Large intestine (tissue), 3 donors: ENCODE measurements at regions not wholly inside any gene's neighbourhood (a gene's known extent, or its start where the extent isn't known, plus 50 kb on each side); places are given as distances from the start of the nearest gene placed in this dataset.

Experiments used
- DNase-seq, 2 donors: peaks; one replicate each; pipeline versions ENCODE4 v3.0.0 to v3.0.0-alpha.2; 2013
- H3K27ac ChIP-seq: one replicate; pipeline ENCODE4 v1.5.1; 2013; ENCODE audit warnings: low read length
- H3K27me3 ChIP-seq: 2 replicates; pipeline ENCODE4 v1.6.1; 2013; ENCODE audit warnings: low read length; ENCODE audit not compliant: control insufficient read depth, insufficient read depth
- H3K36me3 ChIP-seq: 2 replicates; pipeline ENCODE4 v1.6.1; 2013; ENCODE audit warnings: low read length; ENCODE audit not compliant: control insufficient read depth, insufficient read depth
- H3K4me1 ChIP-seq: one replicate; pipeline ENCODE4 v1.6.1; 2013; ENCODE audit warnings: low read length; ENCODE audit not compliant: control insufficient read depth, insufficient read depth
- H3K4me3 ChIP-seq: one replicate; pipeline ENCODE4 v1.5.1; 2013; ENCODE audit warnings: low read length
- H3K9me3 ChIP-seq: one replicate; pipeline ENCODE4 v1.6.1; 2013; ENCODE audit warnings: mild to moderate bottlenecking, low read depth, low read length, moderate library complexity; ENCODE audit not compliant: control insufficient read depth
- WGBS: methylation state at CpG from one replicate; pipeline ENCODE4 v1.1.5; 2013; ENCODE audit warnings: low lambda C conversion rate; ENCODE audit not compliant: insufficient coverage; 5-methylcytosine and 5-hydroxymethylcytosine counted together

GRCh38 chr18:39655341-39655740 lies 2089.7 kb upstream of the CELF4 start:
- no peak for DNase-seq
- no peaks in the 10 kb centered on the region for H3K9me3 ChIP-seq
- H3K36me3 ChIP-seq = no peaks in the 10 kb centered on the region
- WGBS = 100% methylated on average over 1 of the region's 4 CpGs
- no peak overlapping the region for H3K27ac ChIP-seq
- no peak overlapping the region for H3K4me3 ChIP-seq
- no peaks in the 10 kb centered on the region for H3K4me1 ChIP-seq
- no peaks in the 10 kb centered on the region for H3K27me3 ChIP-seq

GRCh38 chr18:39653221-39653620 lies 2087.6 kb upstream of the CELF4 start:
- H3K4me1 ChIP-seq = no peaks in the 10 kb centered on the region
- DNase-seq = no peak
- H3K36me3 ChIP-seq = no peaks in the 10 kb centered on the region
- H3K27me3 ChIP-seq = no peaks in the 10 kb centered on the region
- no peak overlapping the region for H3K27ac ChIP-seq
- H3K9me3 ChIP-seq = no peaks in the 10 kb centered on the region
- WGBS = no CpG with 5 or more reads among the region's 2 CpGs
- no peak overlapping the region for H3K4me3 ChIP-seq

- no peaks in the 10 kb centered on the region for H3K4me1 ChIP-seq
- no peaks in the 10 kb centered on the region for H3K36me3 ChIP-seq
- H3K9me3 ChIP-seq = no peaks in the 10 kb centered on the region
- no peak overlapping the region for H3K4me3 ChIP-seq
- no peak for DNase-seq
- H3K27ac ChIP-seq = no peak overlapping the region
- H3K27me3 ChIP-seq = no peaks in the 10 kb centered on the region
- 100% methylated on average over 1 of the region's 1 CpG for WGBS
Measured at GRCh38 chr18:39648616-39649015, 2083.0 kb upstream of the CELF4 start.

- Histone ChIP-seq H3K27ac (no peak overlapping the region), H3K4me1 (no peaks in the 10 kb centered on the region), H3K9me3 (no peaks in the 10 kb centered on the region), H3K4me3 (no peak overlapping the region), H3K36me3 (no peaks in the 10 kb centered on the region), H3K27me3 (no peaks in the 10 kb centered on the region)
- DNase-seq = no peak
- WGBS = 52% methylated on average over 2 of the region's 4 CpGs
Measured at GRCh38 chr18:39647627-39648534, 2082.3 kb upstream of the CELF4 start.

GRCh38 chr18:39638224-39638623 lies 2072.6 kb upstream of the CELF4 start:
- DNase-seq = no peak
- no peaks in the 10 kb centered on the region for H3K9me3 ChIP-seq
- no peaks in the 10 kb centered on the region for H3K36me3 ChIP-seq
- 60% methylated on average over 1 of the region's 1 CpG for WGBS
- no peak overlapping the region for H3K27ac ChIP-seq
- H3K4me3 ChIP-seq = no peak overlapping the region
- no peaks in the 10 kb centered on the region for H3K27me3 ChIP-seq
- H3K4me1 ChIP-seq = peaks cover 3% of the 10 kb centered on the region

GRCh38 chr18:39636931-39637330 lies 2071.3 kb upstream of the CELF4 start:
- WGBS = no CpG with 5 or more reads among the region's 1 CpG
- Histone ChIP-seq H3K9me3 (no peaks in the 10 kb centered on the region), H3K27me3 (no peaks in the 10 kb centered on the region), H3K4me3 (no peak overlapping the region), H3K4me1 (peaks cover 3% of the 10 kb centered on the region), H3K27ac (no peak overlapping the region), H3K36me3 (no peaks in the 10 kb centered on the region)
- DNase-seq = no peak

- Histone ChIP-seq H3K4me3 (no peak overlapping the region), H3K9me3 (no peaks in the 10 kb centered on the region), H3K36me3 (no peaks in the 10 kb centered on the region), H3K4me1 (peaks cover 3% of the 10 kb centered on the region), H3K27ac (no peak overlapping the region), H3K27me3 (no peaks in the 10 kb centered on the region)
- DNase-seq = no peak
Measured at GRCh38 chr18:39635966-39636365, 2070.4 kb upstream of the CELF4 start.

- H3K27me3 ChIP-seq = no peaks in the 10 kb centered on the region
- DNase-seq = no peak
Measured at GRCh38 chr18:39635192-39635591, 2069.6 kb upstream of the CELF4 start.

GRCh38 chr18:39627936-39628335 lies 2062.3 kb upstream of the CELF4 start:
- no peak overlapping the region for H3K27ac ChIP-seq
- no peaks in the 10 kb centered on the region for H3K27me3 ChIP-seq
- H3K4me3 ChIP-seq = no peak overlapping the region
- no peaks in the 10 kb centered on the region for H3K9me3 ChIP-seq
- no peak for DNase-seq
- WGBS = 93% methylated on average over 2 of the region's 5 CpGs
- H3K36me3 ChIP-seq = no peaks in the 10 kb centered on the region
- H3K4me1 ChIP-seq = peaks cover 3% of the 10 kb centered on the region

More at GRCh38 chr18:39635192-39635591, 2069.6 kb upstream of the CELF4 start:
- no peaks in the 10 kb centered on the region for H3K36me3 ChIP-seq
- peaks cover 3% of the 10 kb centered on the region for H3K4me1 ChIP-seq
- no peak overlapping the region for H3K4me3 ChIP-seq
- no peaks in the 10 kb centered on the region for H3K9me3 ChIP-seq
- H3K27ac ChIP-seq = no peak overlapping the region

- Histone ChIP-seq H3K4me3 (no peak overlapping the region), H3K4me1 (peaks cover 3% of the 10 kb centered on the region), H3K9me3 (no peaks in the 10 kb centered on the region), H3K27ac (no peak overlapping the region), H3K36me3 (no peaks in the 10 kb centered on the region), H3K27me3 (no peaks in the 10 kb centered on the region)
- DNase-seq = no peak
- WGBS = 86% methylated on average over 2 of the region's 4 CpGs
Measured at GRCh38 chr18:39624961-39625360, 2059.4 kb upstream of the CELF4 start.

- WGBS = no CpG with 5 or more reads among the region's 1 CpG
- Histone ChIP-seq H3K9me3 (peaks cover 9% of the 10 kb centered on the region), H3K36me3 (no peaks in the 10 kb centered on the region), H3K4me3 (no peak overlapping the region), H3K27me3 (no peaks in the 10 kb centered on the region), H3K4me1 (peaks cover 3% of the 10 kb centered on the region), H3K27ac (no peak overlapping the region)
- no peak for DNase-seq
Measured at GRCh38 chr18:39622431-39622830, 2056.8 kb upstream of the CELF4 start.
